GM19328 (cell line): ENCODE measurements at regions not wholly inside any gene's neighbourhood (a gene's known extent, or its start where the extent isn't known, plus 50 kb on each side); places are given as distances from the start of the nearest gene placed in this dataset.
"Not testable (repeated sequence)": the region's sequence is repeated elsewhere in the genome, so short reads cannot be mapped to it uniquely, and the experiment has no call there.

Source experiments
- ATAC-seq: cut with Tn5 transposase; IDR thresholded peaks from one replicate; pipeline ENCODE4 v1.9.1; 2021; ENCODE audit warnings: mild to moderate bottlenecking, moderate library complexity; ENCODE audit not compliant: unreplicated experiment

DNA sequence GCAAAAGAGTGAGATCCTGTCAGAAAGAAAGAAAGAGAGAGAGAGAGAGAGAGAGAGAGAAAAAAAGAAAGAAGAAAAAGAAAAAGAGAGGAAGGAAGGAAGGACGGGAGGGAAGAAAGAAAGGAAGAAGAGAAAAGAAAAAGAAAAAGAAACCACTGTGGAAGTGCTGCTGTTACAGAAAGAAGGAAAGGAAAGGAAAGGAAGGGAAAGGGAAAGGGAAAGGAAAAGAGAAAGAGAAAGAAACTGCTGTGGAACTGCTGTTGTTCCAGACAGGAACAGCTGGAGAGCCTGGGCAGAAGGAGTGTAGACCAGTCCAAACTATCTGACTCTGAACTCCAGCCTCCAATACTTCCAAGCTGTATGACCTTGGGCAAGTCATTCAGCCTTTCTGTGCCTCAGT lies 220.7 kb upstream of the WWC1 start:
- ATAC-seq = no peak

DNA sequence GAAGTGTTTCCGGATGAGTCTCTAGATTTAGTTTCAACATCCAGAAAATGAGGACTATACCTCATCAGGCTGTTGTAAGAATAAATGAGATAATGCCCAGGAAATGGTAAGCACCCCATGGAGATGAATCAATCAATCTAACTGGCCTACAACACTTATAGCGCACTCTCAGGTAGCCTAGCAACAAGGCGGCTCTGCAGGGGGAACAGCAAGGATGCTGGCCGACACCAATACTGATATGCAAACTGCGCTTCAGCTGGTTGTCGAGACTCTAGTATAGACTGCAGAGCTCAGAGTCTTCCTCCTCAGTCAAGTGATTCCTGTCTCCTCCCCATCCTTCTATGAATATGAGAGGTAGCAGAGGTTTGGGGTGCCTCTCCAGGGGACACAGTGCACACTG lies 218.8 kb upstream of the WWC1 start:
- ATAC-seq = no peak

DNA sequence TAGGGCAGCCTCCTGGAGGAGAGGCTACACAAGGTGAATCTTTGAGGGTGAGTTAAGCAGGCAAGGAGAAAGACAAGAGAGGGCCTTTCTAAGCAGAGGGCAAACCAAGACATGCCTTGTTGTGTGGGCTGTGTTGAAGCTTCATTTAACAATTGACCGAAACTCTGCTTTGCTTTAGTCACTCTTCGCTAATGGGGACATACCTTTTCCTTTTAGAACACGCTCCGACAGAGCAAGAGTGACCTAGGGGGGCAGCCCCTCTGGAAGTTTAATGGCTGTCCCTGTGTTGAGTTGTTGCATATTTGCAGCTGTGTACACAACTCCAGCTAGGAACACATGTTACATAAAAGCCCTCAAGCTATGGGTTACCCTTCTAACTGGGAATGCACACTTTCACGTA lies 218.1 kb upstream of the WWC1 start:
- ATAC-seq = no peak

DNA sequence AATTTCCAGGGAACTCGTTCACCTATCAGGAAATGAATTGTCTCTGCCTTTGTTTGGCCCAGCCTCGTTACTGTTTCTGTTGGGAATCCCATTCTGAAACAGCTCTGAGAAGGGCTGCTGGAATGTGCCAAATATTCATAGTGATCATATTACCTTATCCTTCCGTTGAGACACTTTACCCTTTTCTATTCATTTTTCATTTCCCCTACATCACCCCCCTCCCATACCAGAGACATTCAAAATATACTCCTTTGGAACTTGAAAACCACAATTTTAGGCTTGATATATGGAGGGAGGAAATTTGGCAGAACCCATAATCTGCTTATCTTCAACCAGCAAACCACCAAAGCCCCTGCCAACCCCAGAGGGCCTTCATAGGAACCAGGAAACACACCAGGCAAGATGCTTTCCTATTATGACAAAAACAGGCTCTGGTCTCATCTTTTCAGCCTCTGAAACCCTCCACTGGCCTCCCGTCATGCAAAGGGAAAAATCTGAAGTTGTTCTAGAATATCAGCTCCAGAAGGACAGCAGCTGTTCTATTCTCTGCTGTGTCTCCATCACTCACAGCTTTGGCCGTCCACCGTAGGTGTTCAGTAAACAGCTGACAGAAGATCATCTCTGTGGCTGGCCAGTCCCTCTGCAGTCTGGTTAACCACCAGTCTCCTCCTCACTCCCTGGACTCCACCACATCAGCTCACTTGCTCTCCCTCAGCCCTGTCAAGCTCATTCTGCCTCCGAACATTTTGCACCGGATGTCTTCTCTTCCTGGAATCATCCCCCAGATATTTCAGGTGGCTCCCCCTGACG lies 217.2 kb upstream of the WWC1 start:
- no peak for ATAC-seq

DNA sequence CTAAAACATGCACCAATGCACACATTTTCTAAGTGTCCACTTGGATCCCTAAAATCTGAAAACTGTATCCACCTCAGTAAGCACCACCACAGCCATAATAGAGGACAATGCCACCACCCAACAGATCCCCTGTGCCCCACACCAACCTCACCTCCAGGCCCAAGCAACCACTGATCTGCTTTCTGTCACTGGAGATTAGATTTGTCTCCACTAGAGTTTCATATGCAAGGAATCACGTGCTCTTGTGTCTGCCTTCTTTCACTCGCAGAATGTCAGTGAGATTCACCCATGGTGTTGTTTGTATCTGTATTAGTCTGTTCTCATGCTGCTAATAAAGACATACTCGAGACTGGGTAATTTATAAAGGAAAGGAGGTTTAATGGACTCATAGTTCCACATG lies 216.1 kb upstream of the WWC1 start:
- ATAC-seq = no peak

DNA sequence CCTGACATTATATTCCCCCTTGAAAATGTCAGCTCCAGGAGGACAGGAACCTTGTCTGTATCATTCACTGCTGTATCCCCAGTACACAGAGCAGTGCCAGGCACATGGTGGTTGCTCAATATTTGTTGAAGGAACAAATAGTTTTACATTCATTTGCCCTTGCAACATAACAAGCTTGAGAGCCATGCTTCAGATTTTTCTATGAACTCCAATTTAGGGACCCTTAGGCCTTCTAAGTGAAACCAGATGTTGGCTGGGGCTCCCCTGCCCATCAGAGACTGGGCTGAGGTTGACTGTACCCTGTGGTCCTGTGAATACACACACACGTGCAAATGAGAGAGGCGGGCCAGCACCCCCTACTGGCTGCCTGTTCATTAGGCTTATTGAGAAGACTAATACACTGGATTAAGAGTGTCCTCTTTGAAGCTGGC lies 214.9 kb upstream of the WWC1 start:
- ATAC-seq = peak; percentile 60

DNA sequence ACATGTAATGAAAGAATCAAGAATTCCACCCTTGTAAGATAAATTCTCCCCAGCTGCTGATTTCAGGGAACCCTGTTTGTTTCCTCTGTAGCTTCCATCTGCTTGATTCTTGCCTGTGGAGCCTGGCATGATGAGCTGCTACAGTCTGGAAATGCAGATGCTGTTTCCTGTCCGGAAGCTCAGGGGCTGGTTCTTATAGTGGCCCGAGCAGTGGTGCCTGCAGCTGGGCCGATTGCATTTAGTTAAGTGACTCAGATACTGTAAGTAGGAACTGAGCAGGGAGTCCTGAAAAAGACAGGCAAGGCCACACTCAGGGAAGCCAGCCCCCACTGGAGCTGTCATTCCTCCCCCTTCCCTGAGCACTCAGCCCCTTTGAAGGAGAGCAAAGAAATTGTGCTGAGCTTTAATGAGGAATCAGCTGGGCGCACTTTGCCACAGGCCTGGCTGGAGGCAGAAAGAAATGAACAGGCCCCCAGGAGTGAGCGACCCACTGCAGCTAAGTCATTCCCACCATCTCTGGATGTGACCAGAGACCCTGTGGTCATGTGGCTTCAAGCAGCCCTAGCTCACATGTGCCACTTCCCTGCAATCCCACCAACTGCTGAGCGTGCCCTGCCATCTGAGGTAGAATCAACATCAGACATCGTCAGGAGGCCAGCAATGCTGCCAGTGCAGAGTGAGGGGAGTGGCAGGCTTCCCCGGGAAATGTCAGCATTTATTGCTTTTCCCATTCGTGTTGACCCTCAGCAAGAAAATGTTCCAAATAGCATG lies 206.0 kb upstream of the WWC1 start:
- no peak for ATAC-seq

DNA sequence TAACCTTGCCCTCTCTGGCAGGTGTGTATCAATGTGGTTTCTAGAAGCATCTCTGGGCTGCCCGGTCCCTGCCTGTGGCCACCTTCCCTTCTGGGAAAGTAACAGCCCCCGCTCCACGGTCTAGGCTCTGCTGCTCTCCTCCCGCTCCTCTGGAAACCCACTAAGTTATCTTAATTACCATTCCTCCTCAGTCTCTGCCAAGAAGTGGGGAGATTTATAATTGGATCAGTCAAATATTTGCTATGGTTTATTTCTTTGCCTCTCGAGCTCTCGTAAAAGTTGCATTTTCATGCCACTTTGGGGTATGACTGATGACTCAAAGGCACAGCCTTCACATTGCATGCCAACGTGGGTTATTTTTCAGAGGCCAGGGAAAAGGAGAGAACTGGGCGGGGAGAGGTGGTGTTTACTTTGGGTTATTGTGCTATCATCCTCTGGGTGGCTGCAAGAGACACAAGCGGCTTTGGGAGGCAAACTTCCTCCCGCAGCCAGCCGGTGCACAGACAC lies 205.3 kb upstream of the WWC1 start:
- no peak for ATAC-seq

DNA sequence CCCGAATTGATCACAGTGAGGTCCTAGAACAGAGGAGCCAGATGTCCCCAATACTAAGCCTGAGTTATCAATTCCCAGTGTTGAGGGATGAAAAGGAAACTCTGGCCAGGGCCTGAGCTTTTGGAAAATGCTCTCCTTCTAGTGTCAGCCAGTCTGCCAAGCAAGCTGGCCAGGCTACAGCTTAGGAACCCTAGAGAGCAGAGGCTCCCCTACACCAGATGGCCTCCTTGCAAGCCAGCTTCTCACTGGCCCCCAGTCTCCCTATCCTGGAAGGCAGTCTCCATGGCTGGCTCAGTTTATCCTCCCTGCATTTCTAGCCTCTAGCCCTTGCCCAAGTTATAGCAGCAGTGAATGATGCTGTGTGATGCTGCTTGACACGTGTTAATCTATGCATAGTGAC lies 204.7 kb upstream of the WWC1 start:
- ATAC-seq = no peak

DNA sequence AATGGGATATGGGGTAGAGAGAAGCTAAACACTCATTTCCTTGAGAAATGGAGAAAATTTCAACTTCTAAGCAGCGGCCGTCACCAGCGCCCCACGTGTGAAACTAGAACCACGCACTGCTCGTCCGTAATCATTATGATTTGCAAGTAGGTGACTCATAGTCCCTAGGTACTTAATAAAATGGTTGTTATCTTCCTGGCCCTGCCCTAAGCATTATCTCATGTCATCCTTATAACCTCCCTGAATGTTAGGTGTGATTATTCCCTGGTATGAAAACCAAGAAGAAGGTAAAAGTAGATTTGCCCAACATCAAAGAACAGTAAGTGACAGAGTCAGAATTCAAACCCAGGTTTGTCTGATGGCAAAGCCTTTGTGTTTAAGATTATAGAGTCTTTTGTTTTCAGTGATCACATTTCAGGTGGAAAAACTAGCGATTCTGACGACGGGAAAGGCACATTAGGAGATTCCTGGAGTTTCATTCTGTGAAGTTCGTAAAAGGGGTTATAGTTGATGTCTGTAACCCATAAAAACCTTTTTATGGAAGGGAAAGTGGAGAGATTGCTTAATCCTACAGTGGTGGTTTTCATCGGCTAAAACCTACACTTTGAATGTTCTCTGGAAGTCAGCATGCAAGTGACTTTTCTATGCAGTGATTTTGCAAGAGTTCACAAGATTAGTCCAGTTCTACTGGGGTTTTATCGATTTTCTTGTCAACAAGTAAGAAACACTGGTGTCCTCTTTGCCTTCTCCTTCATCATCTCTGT lies 202.9 kb upstream of the WWC1 start:
- ATAC-seq = no peak

DNA sequence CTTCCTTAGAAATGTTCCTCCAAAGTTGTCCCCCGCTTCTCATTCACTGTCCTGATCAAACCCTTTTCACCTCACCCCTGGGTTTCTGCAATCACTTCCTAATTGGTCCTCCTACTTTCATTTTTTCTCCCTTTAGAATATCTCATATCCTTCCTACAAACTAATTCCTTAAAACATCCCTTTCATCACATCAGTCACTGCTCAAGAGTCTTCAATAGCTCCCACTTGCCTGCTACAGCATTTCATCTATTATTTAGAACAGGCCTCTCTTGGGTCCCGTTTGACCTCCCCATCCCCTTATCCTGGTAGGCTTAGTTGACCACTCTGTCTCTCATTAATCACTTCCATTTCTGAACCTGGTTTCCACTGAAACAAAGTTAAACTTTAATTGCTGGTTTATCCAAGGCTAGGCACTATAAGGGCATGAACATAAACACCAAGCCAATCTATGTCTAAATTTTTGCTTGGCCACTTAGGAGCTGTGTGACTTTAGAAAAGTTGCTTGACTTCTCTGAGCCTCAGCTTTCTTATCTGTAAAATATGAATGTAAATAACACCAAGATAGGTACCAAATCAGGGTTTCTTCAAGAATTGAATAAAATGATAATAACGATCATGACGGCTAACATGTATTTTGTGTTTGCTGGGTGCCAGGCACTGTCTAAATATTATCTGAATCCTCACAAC lies 202.1 kb upstream of the WWC1 start:
- no peak for ATAC-seq

DNA sequence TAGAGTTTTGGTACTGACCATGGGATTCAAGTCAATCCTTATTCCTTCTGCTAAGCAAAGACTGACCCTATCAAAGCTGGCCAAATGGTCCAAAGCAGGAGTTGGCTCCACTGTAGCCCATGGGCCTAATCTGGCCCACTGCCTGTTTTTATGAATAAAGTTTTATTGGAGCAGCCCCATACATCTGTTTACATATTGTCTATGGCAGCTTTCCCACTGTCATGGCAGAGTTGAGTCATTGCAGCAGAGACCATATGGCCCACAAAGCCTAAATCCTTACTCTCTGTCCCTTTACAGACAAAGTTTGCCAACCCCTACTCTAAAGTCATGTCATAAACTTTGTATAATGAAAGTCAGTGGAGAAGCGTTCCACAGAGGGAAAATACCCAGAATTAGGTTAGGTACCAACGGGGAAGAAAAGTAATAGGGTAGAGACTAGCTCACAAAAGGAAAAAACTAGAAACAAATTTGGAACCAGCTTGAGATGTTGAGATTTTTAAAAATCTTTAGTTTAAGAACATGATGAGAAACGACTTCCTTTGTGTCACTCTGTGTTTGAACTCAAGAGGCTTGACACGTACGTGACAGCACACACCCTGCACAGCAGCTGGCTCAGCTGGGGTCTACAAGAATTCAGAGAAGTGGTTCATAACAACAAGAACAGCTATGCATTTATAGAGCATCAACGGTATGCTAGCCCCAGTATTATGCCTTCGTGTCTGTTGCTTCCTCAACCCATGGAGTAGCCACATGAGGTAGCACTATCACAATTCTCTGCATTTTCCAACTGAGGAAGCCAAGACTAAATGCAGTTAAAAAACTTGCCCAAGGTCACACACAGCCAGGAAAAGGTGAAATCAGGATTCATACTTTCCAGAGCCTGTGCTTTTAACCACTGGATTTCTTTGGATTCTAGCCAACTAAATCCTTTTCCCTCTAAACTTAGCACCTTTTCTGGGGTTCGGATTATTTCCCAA lies 198.9 kb upstream of the WWC1 start:
- ATAC-seq = no peak

DNA sequence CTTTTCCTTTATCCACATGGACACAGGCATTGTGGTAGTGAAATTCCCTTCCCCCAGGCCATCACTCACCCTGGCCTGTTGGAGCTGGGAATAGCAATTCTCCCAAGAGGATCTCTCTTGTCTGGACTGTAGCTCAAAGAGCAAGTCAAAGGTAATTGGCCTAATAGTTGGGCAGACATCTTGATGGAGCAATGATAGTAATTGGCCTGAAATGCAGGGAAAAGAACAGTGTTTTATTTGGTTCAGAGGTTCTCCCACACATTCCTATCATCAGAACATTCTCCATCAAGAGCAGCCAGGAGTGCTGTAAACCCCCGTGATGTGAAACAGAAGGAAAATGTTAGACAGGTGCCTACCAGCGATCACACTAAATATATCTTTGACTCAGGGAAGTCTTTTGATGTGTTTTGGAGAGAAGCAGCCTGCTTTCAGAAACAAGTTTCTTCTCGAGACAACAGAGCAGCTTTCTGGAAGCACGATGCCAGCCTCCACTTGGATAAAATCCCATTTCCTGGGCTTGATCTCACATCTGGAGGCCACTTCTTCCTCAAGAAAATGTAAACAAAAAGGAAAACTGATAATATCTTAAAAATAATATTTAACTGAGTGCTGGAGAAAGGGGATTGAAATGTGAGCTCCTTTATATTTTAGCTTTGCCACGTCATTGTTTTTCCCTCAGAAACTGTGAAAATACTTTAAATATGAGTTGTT lies 198.1 kb upstream of the WWC1 start:
- ATAC-seq = no peak

DNA sequence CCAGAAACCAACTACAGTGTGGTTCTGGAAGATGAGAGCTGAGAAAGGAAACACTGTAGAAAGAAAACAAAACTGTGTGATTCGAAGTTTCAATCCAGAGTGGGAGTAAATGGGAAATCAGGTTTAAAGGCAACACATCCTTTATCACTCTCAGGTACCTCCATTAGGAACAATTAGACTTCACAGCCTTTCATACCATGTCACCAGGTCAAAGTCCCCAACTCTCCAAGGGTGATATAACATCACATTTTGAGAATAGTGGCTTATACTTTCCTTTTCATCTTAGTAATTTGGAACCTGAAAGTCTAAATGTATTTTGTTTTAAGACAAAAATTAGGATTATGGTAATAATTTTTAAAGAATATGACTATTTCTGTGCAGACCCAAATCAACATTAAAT lies 194.9 kb upstream of the WWC1 start:
- no peak for ATAC-seq

DNA sequence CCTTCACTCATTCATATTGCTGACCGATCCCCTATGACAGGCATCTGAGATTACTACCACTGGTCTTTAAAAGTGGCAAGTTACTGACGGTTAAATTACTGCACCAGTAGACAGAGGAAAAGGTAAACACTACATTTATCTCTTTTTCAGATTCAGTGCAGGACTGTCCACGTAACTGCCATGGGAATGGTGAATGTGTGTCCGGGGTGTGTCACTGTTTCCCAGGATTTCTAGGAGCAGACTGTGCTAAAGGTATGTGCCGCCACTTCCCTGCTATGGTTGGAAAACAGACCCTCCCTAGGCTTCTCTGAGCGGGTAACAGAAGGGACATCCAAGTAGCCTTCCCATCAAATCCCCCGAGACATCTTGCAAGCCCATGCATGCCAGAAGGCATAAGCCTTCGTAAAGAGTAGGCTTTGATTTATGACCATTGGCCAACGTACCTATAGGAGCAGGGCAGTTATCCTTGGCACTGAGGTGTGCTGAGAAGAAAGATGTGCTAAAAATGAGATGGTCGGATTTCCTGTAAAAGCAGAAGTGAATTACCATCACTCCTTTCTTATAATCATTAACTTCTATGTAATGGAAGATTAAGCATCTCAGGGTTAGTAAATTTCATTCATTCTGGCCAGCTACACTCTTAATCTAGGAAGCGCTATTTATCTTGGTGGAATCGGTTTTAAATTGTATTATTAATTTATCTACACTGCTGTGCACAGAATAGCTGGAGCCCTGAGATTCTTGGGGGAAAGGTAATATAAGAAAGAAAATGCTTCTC lies 193.4 kb upstream of the WWC1 start:
- no peak for ATAC-seq

DNA sequence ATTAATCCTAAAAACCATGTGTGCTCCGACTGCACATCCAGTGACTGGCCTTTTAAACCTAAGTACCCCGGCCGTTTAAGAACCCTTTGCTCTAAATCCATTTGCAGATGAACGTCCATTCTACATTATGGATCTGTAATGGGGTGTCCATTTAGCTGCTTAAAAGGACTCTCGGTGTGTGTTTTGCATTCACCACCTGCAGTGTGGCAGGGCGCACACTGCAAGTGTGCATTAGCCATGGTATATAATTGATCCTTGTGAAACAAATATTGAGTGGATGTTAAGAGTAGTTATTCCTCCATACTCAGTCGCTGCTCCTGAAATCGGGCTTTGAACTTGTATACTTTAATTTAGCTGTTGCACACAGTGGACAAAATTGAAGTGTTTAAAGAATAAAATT lies 190.1 kb upstream of the WWC1 start:
- no peak for ATAC-seq

DNA sequence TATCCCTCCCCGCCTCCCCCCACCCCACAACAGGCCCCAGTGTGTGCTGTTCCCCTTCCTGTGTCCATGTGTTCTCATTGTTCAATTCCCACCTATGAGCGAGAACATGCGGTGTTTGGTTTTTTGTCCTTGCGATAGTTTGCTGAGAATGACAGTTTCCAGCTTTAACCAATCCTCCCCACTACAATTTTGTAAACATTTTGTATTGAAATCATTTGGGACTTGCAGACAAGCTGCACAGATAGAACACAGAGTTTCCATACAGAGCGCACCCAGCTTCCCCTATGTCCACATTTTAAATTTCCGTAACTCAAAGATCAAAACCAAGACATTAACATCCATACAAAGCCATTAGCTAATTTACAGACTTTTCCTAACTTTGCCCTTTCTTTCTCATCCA lies 188.4 kb upstream of the WWC1 start:
- not testable (repeated sequence) for ATAC-seq

DNA sequence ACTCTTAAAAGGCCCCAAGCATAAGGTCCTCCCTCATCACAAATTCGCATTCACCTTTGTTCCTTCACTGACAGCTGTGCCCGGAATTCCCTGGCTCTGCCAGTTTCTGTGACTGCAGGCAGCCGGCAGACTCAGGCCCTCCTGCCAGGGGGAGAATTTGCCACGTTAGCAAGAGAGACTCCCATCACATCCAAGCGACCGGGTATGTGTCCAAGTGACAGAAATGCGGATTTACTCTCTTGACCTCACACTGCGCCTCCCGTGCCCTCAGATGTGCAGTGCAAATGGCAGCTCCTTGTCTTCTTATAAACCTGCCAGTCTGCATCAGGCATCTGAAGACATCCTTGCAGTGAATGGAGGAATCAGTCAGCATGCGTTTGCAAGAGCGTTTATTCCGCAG lies 187.1 kb upstream of the WWC1 start:
- no peak for ATAC-seq
